ENCODE measurements at regions not wholly inside any gene's neighbourhood (a gene's known extent, or its start where the extent isn't known, plus 50 kb on each side); places are given as distances from the start of the nearest gene placed in this dataset.

DNA sequence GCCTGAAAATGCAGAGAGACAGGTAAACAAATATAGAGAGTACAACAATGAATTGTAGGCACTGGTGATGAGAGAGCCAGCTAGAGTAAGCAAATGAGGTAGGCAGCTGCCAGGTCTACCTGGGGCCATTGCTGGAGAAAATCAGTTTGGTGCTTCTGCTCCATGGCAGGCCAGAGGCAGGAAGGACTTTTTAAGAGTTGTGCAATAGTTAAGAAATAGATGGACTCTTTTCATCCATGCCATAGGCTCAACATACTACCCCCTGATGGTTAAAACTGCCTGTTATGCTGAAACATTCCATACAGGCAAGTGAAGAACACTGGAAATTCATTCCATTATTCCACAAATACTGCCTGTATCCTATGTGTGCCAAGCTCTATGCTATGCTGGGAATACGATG, 86.5 kb upstream of the CCDC112 start:
- DNase-seq (ENCODE audit: extremely low spot score, unreplicated experiment), result no peak
- Mint-ChIP-seq H3K4me3 (no peak overlapping the region), H3K27ac (no peak overlapping the region), H3K4me1 (ENCODE audit: unreplicated experiment) (no peaks in the 10 kb centered on the region), H3K36me3 (no peaks in the 10 kb centered on the region), H3K9me3 (no peaks in the 10 kb centered on the region), H3K27me3 (no peaks in the 10 kb centered on the region)
- TF ChIP-seq, protein P1, sequence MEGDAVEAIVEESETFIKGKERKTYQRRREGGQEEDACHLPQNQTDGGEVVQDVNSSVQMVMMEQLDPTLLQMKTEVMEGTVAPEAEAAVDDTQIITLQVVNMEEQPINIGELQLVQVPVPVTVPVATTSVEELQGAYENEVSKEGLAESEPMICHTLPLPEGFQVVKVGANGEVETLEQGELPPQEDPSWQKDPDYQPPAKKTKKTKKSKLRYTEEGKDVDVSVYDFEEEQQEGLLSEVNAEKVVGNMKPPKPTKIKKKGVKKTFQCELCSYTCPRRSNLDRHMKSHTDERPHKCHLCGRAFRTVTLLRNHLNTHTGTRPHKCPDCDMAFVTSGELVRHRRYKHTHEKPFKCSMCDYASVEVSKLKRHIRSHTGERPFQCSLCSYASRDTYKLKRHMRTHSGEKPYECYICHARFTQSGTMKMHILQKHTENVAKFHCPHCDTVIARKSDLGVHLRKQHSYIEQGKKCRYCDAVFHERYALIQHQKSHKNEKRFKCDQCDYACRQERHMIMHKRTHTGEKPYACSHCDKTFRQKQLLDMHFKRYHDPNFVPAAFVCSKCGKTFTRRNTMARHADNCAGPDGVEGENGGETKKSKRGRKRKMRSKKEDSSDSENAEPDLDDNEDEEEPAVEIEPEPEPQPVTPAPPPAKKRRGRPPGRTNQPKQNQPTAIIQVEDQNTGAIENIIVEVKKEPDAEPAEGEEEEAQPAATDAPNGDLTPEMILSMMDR (conservative IDR thresholded peaks at IDR 0.05), result no peak

DNA sequence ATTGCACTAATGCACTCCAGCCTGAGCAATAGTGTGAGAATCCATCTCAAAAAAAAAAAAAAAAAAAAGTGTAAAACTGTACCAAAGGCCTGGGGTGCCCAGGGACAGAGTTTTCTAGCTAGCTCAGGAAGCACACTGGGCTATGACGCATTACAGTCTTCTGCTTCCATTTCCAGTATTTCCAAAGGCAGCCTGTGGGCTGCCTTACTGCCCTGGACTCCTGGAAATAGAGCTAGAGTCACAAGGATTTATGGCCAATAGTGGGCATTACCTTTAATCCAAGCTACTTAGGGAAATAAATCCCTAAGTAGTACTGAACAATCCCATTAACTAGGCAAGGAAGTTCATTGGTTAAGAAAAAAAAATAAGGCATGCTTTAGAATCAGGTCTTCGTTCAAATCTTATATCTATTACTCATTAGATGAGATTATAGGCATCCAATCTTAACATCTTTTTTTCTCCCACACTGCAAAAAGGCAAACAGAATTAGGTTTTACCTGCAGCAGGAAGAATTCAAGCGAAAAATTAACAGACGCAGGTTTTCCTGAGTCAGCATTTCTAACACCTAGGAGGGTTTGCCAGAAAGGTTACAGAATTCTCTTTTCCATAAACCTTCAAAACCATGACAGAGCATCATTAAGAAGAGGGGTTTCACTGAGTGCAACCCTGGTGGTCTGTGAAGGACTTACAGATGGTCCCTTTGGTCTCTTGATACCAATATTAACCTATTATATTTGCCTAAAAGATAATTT, 85.6 kb upstream of the CCDC112 start:
- Mint-ChIP-seq H3K9me3 (no peaks in the 10 kb centered on the region), H3K4me1 (ENCODE audit: unreplicated experiment) (no peaks in the 10 kb centered on the region), H3K27me3 (no peaks in the 10 kb centered on the region), H3K36me3 (no peaks in the 10 kb centered on the region), H3K27ac (no peak overlapping the region), H3K4me3 (no peak overlapping the region)
- TF ChIP-seq, protein P1 (conservative IDR thresholded peaks at IDR 0.05), result no peak
- DNase-seq (ENCODE audit: extremely low spot score, unreplicated experiment), result no peak

DNA sequence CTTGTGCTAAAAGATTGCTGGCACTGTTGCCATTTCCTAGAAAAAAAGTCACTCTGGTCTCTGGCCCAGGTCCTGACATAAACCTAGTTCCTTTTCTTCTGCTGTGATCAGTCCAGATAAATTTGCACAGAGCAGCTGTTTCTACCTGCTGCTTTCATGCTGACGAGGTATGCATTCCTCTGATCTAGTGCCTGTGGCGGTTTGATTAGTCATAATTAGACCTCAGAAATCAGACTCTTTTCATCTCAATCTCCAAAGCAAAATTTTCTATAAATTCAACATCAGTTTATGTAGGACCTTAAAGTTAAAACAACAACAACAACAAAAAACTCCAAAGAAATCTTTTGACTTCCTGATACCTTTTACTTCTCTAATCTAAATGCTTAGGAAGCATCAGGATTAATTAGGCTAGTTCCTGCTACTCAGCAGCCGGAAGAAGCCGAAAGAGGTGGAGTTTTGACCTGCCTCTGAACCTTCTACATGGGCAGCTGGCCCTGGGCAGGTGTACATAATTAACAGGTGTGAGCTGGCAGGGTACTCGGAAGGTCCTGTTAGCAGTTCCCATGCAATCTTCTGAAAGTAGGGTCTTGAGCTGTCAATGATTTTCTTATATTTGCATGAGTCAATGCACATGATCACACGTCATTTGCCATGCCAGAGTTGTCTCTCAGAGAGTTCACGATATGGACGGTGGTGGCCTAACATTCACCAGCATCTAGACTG, 83.3 kb upstream of the CCDC112 start:
- Mint-ChIP-seq H3K4me3 (no peak overlapping the region), H3K36me3 (no peaks in the 10 kb centered on the region), H3K27me3 (no peaks in the 10 kb centered on the region), H3K4me1 (ENCODE audit: unreplicated experiment) (no peaks in the 10 kb centered on the region), H3K9me3 (no peaks in the 10 kb centered on the region), H3K27ac (no peak overlapping the region)
- no peak for DNase-seq (ENCODE audit: extremely low spot score, unreplicated experiment)
- TF ChIP-seq, protein P1 (conservative IDR thresholded peaks at IDR 0.05), result no peak

- Mint-ChIP-seq H3K4me1 (ENCODE audit: unreplicated experiment) (no peaks in the 10 kb centered on the region), H3K27ac (no peak overlapping the region), H3K36me3 (no peaks in the 10 kb centered on the region), H3K9me3 (no peaks in the 10 kb centered on the region), H3K4me3 (no peak overlapping the region), H3K27me3 (no peaks in the 10 kb centered on the region)
- DNase-seq (ENCODE audit: extremely low spot score, unreplicated experiment), result no peak
- TF ChIP-seq, protein P1 (conservative IDR thresholded peaks at IDR 0.05), result no peak
Measured at GRCh38 chr5:115378754-115379153, 82.3 kb upstream of the CCDC112 start.

DNA sequence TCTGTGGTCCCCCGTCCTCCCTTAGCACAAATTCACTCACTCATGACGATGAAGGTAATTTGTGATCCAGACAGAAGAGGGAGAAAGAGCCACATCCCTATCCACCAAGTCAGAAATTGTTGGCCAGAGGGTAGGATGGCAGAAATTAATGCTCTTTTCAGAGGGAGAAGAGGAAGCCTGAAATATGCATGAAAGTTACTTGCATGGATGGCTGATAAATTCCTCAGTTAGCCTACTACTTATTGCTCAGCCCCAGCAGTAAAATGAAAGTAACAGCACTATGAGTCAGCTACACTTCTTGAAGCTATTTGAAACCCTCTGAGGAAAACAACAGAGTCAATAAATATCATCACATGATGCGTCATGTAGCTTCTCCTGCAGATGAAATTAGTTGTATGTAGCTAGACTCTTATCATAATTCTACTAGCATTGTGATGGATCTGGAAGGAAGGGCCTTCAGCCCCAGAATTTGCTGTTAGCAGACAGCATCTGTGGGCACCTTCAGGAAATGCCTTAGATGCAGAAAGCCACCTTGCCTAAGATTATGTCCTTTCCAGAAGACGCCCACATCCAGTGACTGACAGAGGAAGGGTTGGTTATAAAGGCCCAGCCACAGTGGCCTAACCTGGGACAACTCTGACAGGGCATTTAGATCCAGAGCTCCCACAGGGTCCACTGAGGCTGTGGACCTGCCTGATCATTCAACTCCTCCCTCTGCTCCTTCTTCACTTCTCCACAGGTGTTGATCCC, 81.2 kb upstream of the CCDC112 start:
- no peak for DNase-seq (ENCODE audit: extremely low spot score, unreplicated experiment)
- TF ChIP-seq, protein P1 (conservative IDR thresholded peaks at IDR 0.05), result no peak
- Mint-ChIP-seq H3K27ac (no peak overlapping the region), H3K4me3 (no peak overlapping the region), H3K4me1 (ENCODE audit: unreplicated experiment) (no peaks in the 10 kb centered on the region), H3K9me3 (no peaks in the 10 kb centered on the region), H3K36me3 (no peaks in the 10 kb centered on the region), H3K27me3 (no peaks in the 10 kb centered on the region)

All from type B pancreatic cell (in vitro differentiated cells).